IMR-90 (cell line): ENCODE measurements at regions not wholly inside any gene's neighbourhood (a gene's known extent, or its start where the extent isn't known, plus 50 kb on each side); places are given as distances from the start of the nearest gene placed in this dataset.

Source experiments
- ATAC-seq: fragments of 200-7000 bp; cut with Tn5 transposase; 2 replicates; pipeline ENCODE4 v1.9.1; 2020; ENCODE audit warnings: low read depth, mild to moderate bottlenecking, moderate library complexity
- BruUV-seq: library from RNA; stranded (reverse); fragments of 400-500 nt; replicated peaks from 2 replicates; lab custom pipeline; 2021; lab: Mats Ljungman, UMichigan
- CTCF ChIA-PET: fragments of 300-600 bp; formaldehyde crosslinking; extraction: SDS; loops from one replicate; lab custom pipeline; 2021; ENCODE audit warnings: antibody characterized with exemption; lab: Yijun Ruan, JAX
- POLR2A ChIA-PET: fragments of 300-600 bp; sonication (Branson Sonifier 250); formaldehyde crosslinking; loops from one replicate; lab custom pipeline; 2022; ENCODE audit warnings: antibody characterized with exemption; ENCODE audit not compliant: unreplicated experiment; lab: Charles Lee
- DNase-seq: peaks from one replicate; pipeline ENCODE4 v3.0.0; 2013
- H2AFZ ChIP-seq: replicated peaks from 2 replicates; pipeline ENCODE3; 2013; ENCODE audit warnings: low read length, mild to moderate bottlenecking; ENCODE audit not compliant: poor library complexity
- H2AK5ac ChIP-seq: 2 replicates; pipeline ENCODE4 v1.6.1; 2013; ENCODE audit warnings: low read depth, low read length, inconsistent platforms
- H2AK9ac ChIP-seq: replicated peaks from 2 replicates; pipeline ENCODE3; 2013; ENCODE audit warnings: mild to moderate bottlenecking, low read depth, low read length, moderate library complexity; ENCODE audit not compliant: poor library complexity
- H2BK120ac ChIP-seq: 2 replicates; pipeline ENCODE4 v1.6.1; 2013; ENCODE audit warnings: low read depth, low read length, inconsistent platforms
- H2BK15ac ChIP-seq: 3 replicates; pipeline ENCODE4 v1.6.1; 2013; ENCODE audit warnings: low read depth, low read length, inconsistent platforms
- H2BK20ac ChIP-seq: 2 replicates; pipeline ENCODE4 v1.6.1; 2013; ENCODE audit warnings: low read depth, mild to moderate bottlenecking, inconsistent platforms, low read length, moderate library complexity
- H2BK5ac ChIP-seq: 2 replicates; pipeline ENCODE4 v1.6.1; 2013; ENCODE audit warnings: mild to moderate bottlenecking, low read depth, low read length, inconsistent platforms; ENCODE audit not compliant: poor library complexity, severe bottlenecking
- H3K14ac ChIP-seq: replicated peaks from 2 replicates; pipeline ENCODE4 v1.6.1; 2013; ENCODE audit warnings: low read depth, low read length, inconsistent platforms
- H3K18ac ChIP-seq: 2 replicates; pipeline ENCODE4 v1.6.1; 2013; ENCODE audit warnings: low read depth, low read length, control low read depth
- H3K23ac ChIP-seq: 2 replicates; pipeline ENCODE4 v1.6.1; 2013; ENCODE audit warnings: low read depth, low read length, inconsistent platforms
- H3K27ac ChIP-seq: 2 replicates; pipeline ENCODE4 v1.5.1; 2013; ENCODE audit warnings: mild to moderate bottlenecking, control low read depth, low read length; ENCODE audit not compliant: insufficient read depth
- H3K27me3 ChIP-seq: 2 replicates; pipeline ENCODE4 v1.6.1; 2013; ENCODE audit warnings: low read length; ENCODE audit not compliant: control insufficient read depth, insufficient read depth
- H3K36me3 ChIP-seq: 2 replicates; pipeline ENCODE4 v1.6.1; 2013; ENCODE audit warnings: low read length, mixed read lengths; ENCODE audit not compliant: control insufficient read depth, insufficient read depth
- H3K4ac ChIP-seq: 2 replicates; pipeline ENCODE4 v1.6.1; 2013; ENCODE audit warnings: low read depth, low read length, inconsistent platforms
- H3K4me1 ChIP-seq: 2 replicates; pipeline ENCODE4 v1.6.1; 2013; ENCODE audit warnings: low read length, mixed read lengths; ENCODE audit not compliant: control insufficient read depth, insufficient read depth
- H3K4me2 ChIP-seq: 2 replicates; pipeline ENCODE4 v1.6.1; 2013; ENCODE audit warnings: low read depth, mild to moderate bottlenecking, control low read depth, low read length, moderate library complexity
- H3K4me3 ChIP-seq: 2 replicates; pipeline ENCODE4 v1.5.1; 2013; ENCODE audit warnings: low read depth, mild to moderate bottlenecking, control low read depth, low read length, moderate library complexity; ENCODE audit not compliant: insufficient read depth
- H3K56ac ChIP-seq: 2 replicates; pipeline ENCODE4 v1.6.1; 2013; ENCODE audit warnings: low read length, inconsistent platforms; ENCODE audit not compliant: insufficient read depth; ENCODE audit errors: extremely low read depth
- H3K79me1 ChIP-seq, 2 experiments: 2 replicates each; pipeline ENCODE4 v1.6.1; 2013; ENCODE audit warnings: low read length in 2 of 2, inconsistent platforms in 1 of 2, low read depth in 1 of 2
- H3K9ac ChIP-seq: 2 replicates; pipeline ENCODE4 v1.6.1; 2013; ENCODE audit warnings: low read depth, low read length, control low read depth
- H3K9me1 ChIP-seq: 2 replicates; pipeline ENCODE4 v1.6.1; 2013; ENCODE audit warnings: low read length, inconsistent platforms; ENCODE audit not compliant: insufficient read depth
- H3K9me3 ChIP-seq: 2 replicates; pipeline ENCODE4 v1.6.1; 2013; ENCODE audit warnings: low read length; ENCODE audit not compliant: control insufficient read depth, insufficient read depth
- H4K20me1 ChIP-seq: 2 replicates; pipeline ENCODE4 v1.6.1; 2013; ENCODE audit warnings: low read length, inconsistent platforms; ENCODE audit not compliant: insufficient read depth
- H4K5ac ChIP-seq: 2 replicates; pipeline ENCODE4 v1.6.1; 2013; ENCODE audit warnings: mild to moderate bottlenecking, low read depth, low read length, control low read depth
- H4K8ac ChIP-seq, 2 experiments: 2 replicates each; pipeline ENCODE4 v1.6.1; 2013; ENCODE audit warnings: low read depth in 2 of 2, low read length in 2 of 2, control low read depth in 1 of 2, inconsistent platforms in 1 of 2
- H4K91ac ChIP-seq: 2 replicates; pipeline ENCODE4 v1.6.1; 2013; ENCODE audit warnings: low read depth, low read length, inconsistent platforms; ENCODE audit not compliant: insufficient read depth
- CEBPB ChIP-seq: IDR thresholded peaks from 2 replicates; pipeline ENCODE4 v1.6.1; 2012; ENCODE audit warnings: low read depth, low read length, improper control_type of control experiment
- ELK1 ChIP-seq: fragments of 150-350 bp; IDR thresholded peaks from 2 replicates; pipeline ENCODE4 v1.6.1; 2016; ENCODE audit warnings: low read depth, mild to moderate bottlenecking, low read length, moderate library complexity, borderline replicate concordance
- MAFK ChIP-seq: IDR thresholded peaks from 2 replicates; pipeline ENCODE4 v1.6.1; 2012; ENCODE audit warnings: low read depth, low read length, improper control_type of control experiment
- WGBS, 2 experiments: methylation state at CpG; one replicate each; pipeline versions ENCODE4 v1.1.5 to v1.1.7; 2013; ENCODE audit warnings: missing lambda C conversion rate in 2 of 2; ENCODE audit not compliant: insufficient read length in 1 of 2; ENCODE audit errors: extremely low coverage in 2 of 2; 5-methylcytosine and 5-hydroxymethylcytosine counted together
- dilution Hi-C: fragments of 300-500 bp; cut with HindIII; formaldehyde crosslinking; loops from one replicate; pipeline ENCODE4 v1.14.3; 2018; ENCODE audit warnings: low sequenced_read_pairs; ENCODE audit not compliant: unreplicated experiment
- in situ Hi-C: fragments of 300-500 bp; cut with MboI; formaldehyde crosslinking; loops from 3 replicates; pipeline ENCODE4 v1.14.3; 2019; ENCODE audit warnings: low sequenced_read_pairs, inconsistent platforms, mixed read lengths
- intact Hi-C: fragments of 100-400 bp; cut with micrococcal nuclease; formaldehyde crosslinking; loops from 2 replicates; pipeline ENCODE4 v1.10.0; 2022

GRCh38 chr5:67793418-67793817 lies 422.1 kb upstream of the PIK3R1 start:
- Histone ChIP-seq H3K56ac (no peak overlapping the region), H4K8ac (no peak overlapping the region), H2BK15ac (no peak overlapping the region), H4K20me1 (no peaks in the 10 kb centered on the region), H3K18ac (no peak overlapping the region), H2AFZ (no peak overlapping the region), H3K9me1 (no peaks in the 10 kb centered on the region), H3K36me3 (no peaks in the 10 kb centered on the region), H4K5ac (no peak overlapping the region), H3K79me1 (no peaks in the 10 kb centered on the region), H3K4me1 (no peaks in the 10 kb centered on the region), H2BK5ac (no peak overlapping the region), H2AK9ac (no peak overlapping the region), H4K91ac (no peak overlapping the region), H2AK5ac (no peak overlapping the region), H2BK120ac (no peak overlapping the region), H3K23ac (no peak overlapping the region), H3K9ac (no peak overlapping the region), H3K4ac (no peak overlapping the region), H3K27me3 (no peaks in the 10 kb centered on the region), H3K14ac (no peak overlapping the region), H3K4me3 (no peak overlapping the region), H3K4me2 (no peak overlapping the region), H3K9me3 (peaks cover 6% of the 10 kb centered on the region), H3K27ac (no peak overlapping the region), H2BK20ac (no peak overlapping the region)
- BruUV-seq, result no TSS peak
- dilution Hi-C loops, result no loop called here
- WGBS, 2 experiments, result no CpG with 5 or more reads among the region's 1 CpG
- intact Hi-C loops, result no loop called here
- ChIA-PET CTCF (interaction anchor here (0.7 kb wide), 1 partner anchor 290 kb away, joined by 3 read pairs; no protein-coding TSS in a partner anchor), POLR2A (no interaction called here)
- ATAC-seq (no peak), DNase-seq (no peak)
- in situ Hi-C loops, result no loop called here
- TF ChIP-seq MAFK (no peak), CEBPB (no peak), ELK1 (no peak)
